IMR-90 (cell line): ENCODE measurements at regions not wholly inside any gene's neighbourhood (a gene's known extent, or its start where the extent isn't known, plus 50 kb on each side); places are given as distances from the start of the nearest gene placed in this dataset.

Source experiments
- ATAC-seq: fragments of 200-7000 bp; cut with Tn5 transposase; 2 replicates; pipeline ENCODE4 v1.9.1; 2020; ENCODE audit warnings: low read depth, mild to moderate bottlenecking, moderate library complexity
- BruUV-seq: library from RNA; stranded (reverse); fragments of 400-500 nt; replicated peaks from 2 replicates; lab custom pipeline; 2021; lab: Mats Ljungman, UMichigan
- CTCF ChIA-PET: fragments of 300-600 bp; formaldehyde crosslinking; extraction: SDS; loops from one replicate; lab custom pipeline; 2021; ENCODE audit warnings: antibody characterized with exemption; lab: Yijun Ruan, JAX
- POLR2A ChIA-PET: fragments of 300-600 bp; sonication (Branson Sonifier 250); formaldehyde crosslinking; loops from one replicate; lab custom pipeline; 2022; ENCODE audit warnings: antibody characterized with exemption; ENCODE audit not compliant: unreplicated experiment; lab: Charles Lee
- DNase-seq: peaks from one replicate; pipeline ENCODE4 v3.0.0; 2013
- H2AFZ ChIP-seq: replicated peaks from 2 replicates; pipeline ENCODE3; 2013; ENCODE audit warnings: low read length, mild to moderate bottlenecking; ENCODE audit not compliant: poor library complexity
- H2AK5ac ChIP-seq: 2 replicates; pipeline ENCODE4 v1.6.1; 2013; ENCODE audit warnings: low read depth, low read length, inconsistent platforms
- H2AK9ac ChIP-seq: replicated peaks from 2 replicates; pipeline ENCODE3; 2013; ENCODE audit warnings: mild to moderate bottlenecking, low read depth, low read length, moderate library complexity; ENCODE audit not compliant: poor library complexity
- H2BK120ac ChIP-seq: 2 replicates; pipeline ENCODE4 v1.6.1; 2013; ENCODE audit warnings: low read depth, low read length, inconsistent platforms
- H2BK15ac ChIP-seq: 3 replicates; pipeline ENCODE4 v1.6.1; 2013; ENCODE audit warnings: low read depth, low read length, inconsistent platforms
- H2BK20ac ChIP-seq: 2 replicates; pipeline ENCODE4 v1.6.1; 2013; ENCODE audit warnings: low read depth, mild to moderate bottlenecking, inconsistent platforms, low read length, moderate library complexity
- H2BK5ac ChIP-seq: 2 replicates; pipeline ENCODE4 v1.6.1; 2013; ENCODE audit warnings: mild to moderate bottlenecking, low read depth, low read length, inconsistent platforms; ENCODE audit not compliant: poor library complexity, severe bottlenecking
- H3K14ac ChIP-seq: replicated peaks from 2 replicates; pipeline ENCODE4 v1.6.1; 2013; ENCODE audit warnings: low read depth, low read length, inconsistent platforms
- H3K18ac ChIP-seq: 2 replicates; pipeline ENCODE4 v1.6.1; 2013; ENCODE audit warnings: low read depth, low read length, control low read depth
- H3K23ac ChIP-seq: 2 replicates; pipeline ENCODE4 v1.6.1; 2013; ENCODE audit warnings: low read depth, low read length, inconsistent platforms
- H3K27ac ChIP-seq: 2 replicates; pipeline ENCODE4 v1.5.1; 2013; ENCODE audit warnings: mild to moderate bottlenecking, control low read depth, low read length; ENCODE audit not compliant: insufficient read depth
- H3K27me3 ChIP-seq: 2 replicates; pipeline ENCODE4 v1.6.1; 2013; ENCODE audit warnings: low read length; ENCODE audit not compliant: control insufficient read depth, insufficient read depth
- H3K36me3 ChIP-seq: 2 replicates; pipeline ENCODE4 v1.6.1; 2013; ENCODE audit warnings: low read length, mixed read lengths; ENCODE audit not compliant: control insufficient read depth, insufficient read depth
- H3K4ac ChIP-seq: 2 replicates; pipeline ENCODE4 v1.6.1; 2013; ENCODE audit warnings: low read depth, low read length, inconsistent platforms
- H3K4me1 ChIP-seq: 2 replicates; pipeline ENCODE4 v1.6.1; 2013; ENCODE audit warnings: low read length, mixed read lengths; ENCODE audit not compliant: control insufficient read depth, insufficient read depth
- H3K4me2 ChIP-seq: 2 replicates; pipeline ENCODE4 v1.6.1; 2013; ENCODE audit warnings: low read depth, mild to moderate bottlenecking, control low read depth, low read length, moderate library complexity
- H3K4me3 ChIP-seq: 2 replicates; pipeline ENCODE4 v1.5.1; 2013; ENCODE audit warnings: low read depth, mild to moderate bottlenecking, control low read depth, low read length, moderate library complexity; ENCODE audit not compliant: insufficient read depth
- H3K56ac ChIP-seq: 2 replicates; pipeline ENCODE4 v1.6.1; 2013; ENCODE audit warnings: low read length, inconsistent platforms; ENCODE audit not compliant: insufficient read depth; ENCODE audit errors: extremely low read depth
- H3K79me1 ChIP-seq, 2 experiments: 2 replicates each; pipeline ENCODE4 v1.6.1; 2013; ENCODE audit warnings: low read length in 2 of 2, inconsistent platforms in 1 of 2, low read depth in 1 of 2
- H3K9ac ChIP-seq: 2 replicates; pipeline ENCODE4 v1.6.1; 2013; ENCODE audit warnings: low read depth, low read length, control low read depth
- H3K9me1 ChIP-seq: 2 replicates; pipeline ENCODE4 v1.6.1; 2013; ENCODE audit warnings: low read length, inconsistent platforms; ENCODE audit not compliant: insufficient read depth
- H3K9me3 ChIP-seq: 2 replicates; pipeline ENCODE4 v1.6.1; 2013; ENCODE audit warnings: low read length; ENCODE audit not compliant: control insufficient read depth, insufficient read depth
- H4K20me1 ChIP-seq: 2 replicates; pipeline ENCODE4 v1.6.1; 2013; ENCODE audit warnings: low read length, inconsistent platforms; ENCODE audit not compliant: insufficient read depth
- H4K5ac ChIP-seq: 2 replicates; pipeline ENCODE4 v1.6.1; 2013; ENCODE audit warnings: mild to moderate bottlenecking, low read depth, low read length, control low read depth
- H4K8ac ChIP-seq, 2 experiments: 2 replicates each; pipeline ENCODE4 v1.6.1; 2013; ENCODE audit warnings: low read depth in 2 of 2, low read length in 2 of 2, control low read depth in 1 of 2, inconsistent platforms in 1 of 2
- H4K91ac ChIP-seq: 2 replicates; pipeline ENCODE4 v1.6.1; 2013; ENCODE audit warnings: low read depth, low read length, inconsistent platforms; ENCODE audit not compliant: insufficient read depth
- BHLHE40 ChIP-seq: fragments of 150-350 bp; IDR thresholded peaks from 2 replicates; pipeline ENCODE4 v1.6.1; 2016; ENCODE audit warnings: mild to moderate bottlenecking, low read depth, low read length
- CEBPB ChIP-seq: IDR thresholded peaks from 2 replicates; pipeline ENCODE4 v1.6.1; 2012; ENCODE audit warnings: low read depth, low read length, improper control_type of control experiment
- CHD1 ChIP-seq: IDR thresholded peaks from 2 replicates; pipeline ENCODE4 v1.6.1; 2012; ENCODE audit warnings: low read depth, low read length, improper control_type of control experiment
- CTCF ChIP-seq: conservative IDR thresholded peaks from 2 replicates; pipeline ENCODE4 v1.5.1; 2012; ENCODE audit warnings: mild to moderate bottlenecking, low read depth, low read length, improper control_type of control experiment
- ELK1 ChIP-seq: fragments of 150-350 bp; IDR thresholded peaks from 2 replicates; pipeline ENCODE4 v1.6.1; 2016; ENCODE audit warnings: low read depth, mild to moderate bottlenecking, low read length, moderate library complexity, borderline replicate concordance
- FOS ChIP-seq: fragments of 150-350 bp; IDR thresholded peaks from 2 replicates; pipeline ENCODE4 v1.6.1; 2016; ENCODE audit warnings: low read depth, low read length
- MAFK ChIP-seq: IDR thresholded peaks from 2 replicates; pipeline ENCODE4 v1.6.1; 2012; ENCODE audit warnings: low read depth, low read length, improper control_type of control experiment
- MAZ ChIP-seq: IDR thresholded peaks from 2 replicates; pipeline ENCODE4 v1.6.1; 2012; ENCODE audit warnings: low read depth, mild to moderate bottlenecking, low read length, improper control_type of control experiment, moderate library complexity, borderline replicate concordance
- MXI1 ChIP-seq: IDR thresholded peaks from 2 replicates; pipeline ENCODE4 v1.6.1; 2012; ENCODE audit warnings: low read depth, mild to moderate bottlenecking, low read length, moderate library complexity, borderline replicate concordance
- NFE2L2 ChIP-seq: fragments of 150-350 bp; IDR thresholded peaks from 2 replicates; pipeline ENCODE4 v1.6.1; 2016; ENCODE audit warnings: low read depth, mild to moderate bottlenecking, low read length
- POLR2A ChIP-seq: IDR thresholded peaks from 2 replicates; pipeline ENCODE4 v1.6.1; 2012; ENCODE audit warnings: mild to moderate bottlenecking, low read depth, low read length
- RAD21 ChIP-seq: IDR thresholded peaks from 2 replicates; pipeline ENCODE4 v1.6.1; 2012; ENCODE audit warnings: low read length, improper control_type of control experiment
- RCOR1 ChIP-seq: IDR thresholded peaks from 2 replicates; pipeline ENCODE4 v1.6.1; 2012; ENCODE audit warnings: mild to moderate bottlenecking, low read length, improper control_type of control experiment; ENCODE audit not compliant: insufficient replicate concordance
- RFX5 ChIP-seq: IDR thresholded peaks from 2 replicates; pipeline ENCODE4 v1.8.0; 2012; ENCODE audit warnings: low read depth, mild to moderate bottlenecking, low read length, moderate library complexity
- SMC3 ChIP-seq: fragments of 150-350 bp; IDR thresholded peaks from 2 replicates; pipeline ENCODE4 v1.6.1; 2016; ENCODE audit warnings: low read depth, mild to moderate bottlenecking, antibody characterized with exemption, low read length, moderate library complexity
- USF2 ChIP-seq: fragments of 150-350 bp; IDR thresholded peaks from 2 replicates; pipeline ENCODE4 v1.6.1; 2017; ENCODE audit warnings: mild to moderate bottlenecking, antibody characterized with exemption, low read length, low read depth
- WGBS, 2 experiments: methylation state at CpG; one replicate each; pipeline versions ENCODE4 v1.1.5 to v1.1.7; 2013; ENCODE audit warnings: missing lambda C conversion rate in 2 of 2; ENCODE audit not compliant: insufficient read length in 1 of 2; ENCODE audit errors: extremely low coverage in 2 of 2; 5-methylcytosine and 5-hydroxymethylcytosine counted together
- dilution Hi-C: fragments of 300-500 bp; cut with HindIII; formaldehyde crosslinking; loops from one replicate; pipeline ENCODE4 v1.14.3; 2018; ENCODE audit warnings: low sequenced_read_pairs; ENCODE audit not compliant: unreplicated experiment
- in situ Hi-C: fragments of 300-500 bp; cut with MboI; formaldehyde crosslinking; loops from 3 replicates; pipeline ENCODE4 v1.14.3; 2019; ENCODE audit warnings: low sequenced_read_pairs, inconsistent platforms, mixed read lengths
- intact Hi-C: fragments of 100-400 bp; cut with micrococcal nuclease; formaldehyde crosslinking; loops from 2 replicates; pipeline ENCODE4 v1.10.0; 2022

- Histone ChIP-seq H2BK120ac (no peak overlapping the region), H2AK9ac (no peak overlapping the region), H3K9me3 (no peaks in the 10 kb centered on the region; the same call in 1 of the 2 replicates), H4K91ac (no peak overlapping the region), H3K56ac (no peak overlapping the region), H2BK15ac (no peak overlapping the region), H2BK20ac (no peak overlapping the region), H2AFZ (no peak overlapping the region), H2BK5ac (no peak overlapping the region), H3K4me3 (no peak overlapping the region), H3K4ac (no peak overlapping the region), H4K5ac (no peak overlapping the region), H3K27ac (no peak overlapping the region), H3K14ac (no peak overlapping the region), H3K23ac (no peak overlapping the region), H3K9ac (no peak overlapping the region), H3K27me3 (no peaks in the 10 kb centered on the region), H2AK5ac (no peak overlapping the region), H4K20me1 (no peaks in the 10 kb centered on the region), H4K8ac (no peak overlapping the region), H3K36me3 (no peaks in the 10 kb centered on the region), H3K4me2 (no peak overlapping the region), H3K79me1 (no peaks in the 10 kb centered on the region), H3K9me1 (no peaks in the 10 kb centered on the region), H3K18ac (no peak overlapping the region), H3K4me1 (no peaks in the 10 kb centered on the region)
- POLR2A ChIA-PET, result no interaction called here
- CTCF ChIA-PET, result no interaction called here
- TF ChIP-seq MXI1, result no peak
- no peak for TF ChIP-seq MAZ
- no peak for TF ChIP-seq ELK1
- TF ChIP-seq CEBPB, result no peak
- no peak for TF ChIP-seq MAFK
- TF ChIP-seq CHD1, result no peak
- TF ChIP-seq SMC3, result no peak
- no peak for TF ChIP-seq CTCF
- TF ChIP-seq RAD21, result no peak
- no peak for TF ChIP-seq POLR2A
- no peak for TF ChIP-seq BHLHE40
- TF ChIP-seq USF2, result no peak
- TF ChIP-seq RFX5, result no peak
- no peak for TF ChIP-seq NFE2L2
- TF ChIP-seq FOS, result no peak
- no peak for TF ChIP-seq RCOR1
- BruUV-seq, result no TSS peak
- dilution Hi-C loops (no loop called here), in situ Hi-C loops (no loop called here), intact Hi-C loops (no loop called here)
- no peak for ATAC-seq
- DNase-seq, result no peak
- no CpG with 5 or more reads among the region's 2 CpGs for WGBS, 2 experiments
These were observed 904.9 kb downstream of the IPMK start for GRCh38 chr10:57362811-57363210.
